HG03432 (cell line): ENCODE measurements at regions not wholly inside any gene's neighbourhood (a gene's known extent, or its start where the extent isn't known, plus 50 kb on each side); places are given as distances from the start of the nearest gene placed in this dataset.

Experiments used
- ATAC-seq: cut with Tn5 transposase; IDR thresholded peaks from one replicate; pipeline ENCODE4 v1.9.1; 2021; ENCODE audit warnings: mild to moderate bottlenecking, moderate library complexity; ENCODE audit not compliant: unreplicated experiment

- no peak for ATAC-seq
Measured at GRCh38 chr2:67516362-67516761, 119.2 kb downstream of the ETAA1 start.

GRCh38 chr2:67516899-67517530 lies 119.9 kb downstream of the ETAA1 start:
- no peak for ATAC-seq

DNA sequence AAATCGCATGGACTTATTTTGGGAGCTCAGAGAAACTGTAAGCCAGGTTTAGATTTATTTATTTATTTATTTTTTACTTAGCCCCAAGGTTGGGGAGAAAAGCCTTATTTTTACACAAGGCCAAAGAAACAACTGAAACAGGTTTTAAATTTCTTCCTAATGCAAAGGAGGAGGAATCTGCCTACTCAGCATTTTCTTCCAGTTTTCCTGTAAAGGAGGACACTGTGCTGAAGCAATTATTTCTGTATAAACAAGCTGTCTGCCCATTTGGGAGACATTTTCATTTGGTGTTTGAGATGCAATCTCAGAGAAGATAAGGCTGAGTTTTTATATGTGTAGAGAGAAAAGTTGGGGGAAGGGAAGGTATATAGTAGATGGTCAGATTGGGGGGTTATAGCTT lies 125.0 kb downstream of the ETAA1 start:
- no peak for ATAC-seq

DNA sequence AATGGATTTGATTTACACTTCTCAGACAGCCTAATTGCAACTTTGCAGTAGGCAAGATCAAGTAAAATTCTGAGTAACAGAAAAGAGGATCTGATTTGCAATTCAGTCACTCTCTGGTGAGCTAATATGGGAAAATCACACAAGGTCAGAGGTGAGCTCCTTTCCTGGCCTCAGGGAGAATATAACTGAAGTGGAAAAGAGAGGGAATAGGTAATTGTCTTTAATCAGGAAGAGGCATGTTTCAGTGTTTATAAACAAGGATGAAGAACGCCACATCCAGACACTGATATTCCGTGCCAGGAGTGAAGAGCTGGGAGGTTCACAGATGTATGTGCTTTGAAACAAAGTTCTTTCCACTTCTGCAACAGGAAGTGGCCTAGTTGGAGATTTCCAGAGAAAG lies 127.1 kb downstream of the ETAA1 start:
- ATAC-seq: no peak

GRCh38 chr2:67524777-67525176 lies 127.6 kb downstream of the ETAA1 start:
- ATAC-seq: no peak

DNA sequence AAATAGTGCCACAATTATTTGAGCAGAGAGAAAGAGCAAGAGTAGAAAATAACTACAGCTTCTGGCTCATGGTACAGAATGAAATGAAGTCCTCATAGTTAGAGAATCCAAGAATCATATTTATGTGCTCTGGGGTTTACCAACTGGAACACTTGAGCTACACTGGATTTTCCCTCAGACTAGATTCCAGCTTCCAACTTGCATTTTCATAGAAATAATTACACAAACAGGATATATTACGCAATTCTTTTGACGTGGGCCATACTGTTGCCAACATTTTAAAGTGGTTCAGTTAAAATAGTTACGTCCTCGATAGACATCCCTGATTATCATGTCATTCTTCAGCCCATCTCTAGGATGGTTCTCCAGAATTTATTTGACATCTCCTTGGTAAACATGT lies 129.2 kb downstream of the ETAA1 start:
- no peak for ATAC-seq

DNA sequence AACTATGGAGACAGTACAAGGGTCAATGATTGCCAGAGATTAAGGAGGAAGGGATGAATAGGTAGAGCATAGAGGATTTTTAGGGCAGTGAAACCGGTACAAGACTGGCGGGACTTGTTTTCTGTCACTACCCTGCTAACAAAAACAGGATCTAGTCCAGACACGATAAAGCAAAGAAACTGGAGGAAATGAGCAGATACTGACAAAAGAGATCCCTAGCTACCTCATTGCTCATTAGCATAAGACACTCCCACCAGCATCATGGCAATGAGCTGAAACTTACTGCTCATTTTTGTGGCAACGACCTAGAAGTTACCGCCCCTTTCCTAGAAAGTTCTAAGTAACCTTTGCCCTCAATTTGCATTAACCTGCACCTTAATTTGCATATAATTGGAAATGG lies 131.2 kb downstream of the ETAA1 start:
- ATAC-seq: no peak

GRCh38 chr2:67532387-67532786 lies 135.3 kb downstream of the ETAA1 start:
- ATAC-seq: no peak

GRCh38 chr2:67534745-67535144 lies 137.6 kb downstream of the ETAA1 start:
- ATAC-seq: no peak

GRCh38 chr2:67540962-67541361 lies 143.8 kb downstream of the ETAA1 start:
- no peak for ATAC-seq

DNA sequence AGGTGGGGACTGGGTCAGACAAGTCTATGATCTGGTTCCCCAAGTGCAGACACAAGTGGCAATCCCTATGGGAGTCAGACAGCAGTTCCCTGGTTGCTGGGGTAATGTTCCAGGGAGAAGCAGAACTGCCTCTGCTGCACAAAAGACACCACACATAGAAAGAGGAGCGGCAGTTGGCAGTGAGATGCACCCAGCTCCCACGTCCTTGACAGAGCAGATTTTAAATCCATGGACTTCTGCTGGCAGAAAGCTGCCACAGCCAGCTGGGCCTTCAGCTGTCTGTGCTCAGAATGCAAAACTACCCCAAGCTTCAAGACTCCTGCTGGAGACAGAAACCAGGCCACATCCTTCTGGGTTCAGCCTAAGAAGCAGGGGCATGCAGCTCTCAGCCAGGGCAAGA lies 147.2 kb downstream of the ETAA1 start:
- ATAC-seq: no peak

GRCh38 chr2:67548317-67549201 lies 151.4 kb downstream of the ETAA1 start:
- no peak for ATAC-seq

DNA sequence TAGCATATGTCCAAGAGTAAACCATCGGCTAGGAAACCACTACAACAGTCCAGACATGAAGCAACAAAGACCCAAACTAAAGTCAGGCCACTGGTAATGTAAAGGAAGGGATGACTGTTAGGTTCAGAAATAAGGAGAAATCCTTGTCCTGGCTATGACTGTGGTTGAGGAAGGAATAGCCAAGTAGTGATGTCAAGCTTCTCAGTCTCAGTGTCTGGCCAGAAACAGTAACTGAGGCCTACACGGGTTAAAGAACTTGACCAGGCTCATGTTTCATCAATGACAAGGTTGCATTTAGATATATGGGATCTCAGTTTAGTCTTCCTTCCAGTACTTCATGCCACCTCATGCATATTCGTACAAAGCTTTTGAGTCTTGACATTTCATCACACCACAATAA lies 162.0 kb downstream of the ETAA1 start:
- ATAC-seq: no peak

- ATAC-seq: no peak
Measured at GRCh38 chr2:67560771-67561456, 163.8 kb downstream of the ETAA1 start.

DNA sequence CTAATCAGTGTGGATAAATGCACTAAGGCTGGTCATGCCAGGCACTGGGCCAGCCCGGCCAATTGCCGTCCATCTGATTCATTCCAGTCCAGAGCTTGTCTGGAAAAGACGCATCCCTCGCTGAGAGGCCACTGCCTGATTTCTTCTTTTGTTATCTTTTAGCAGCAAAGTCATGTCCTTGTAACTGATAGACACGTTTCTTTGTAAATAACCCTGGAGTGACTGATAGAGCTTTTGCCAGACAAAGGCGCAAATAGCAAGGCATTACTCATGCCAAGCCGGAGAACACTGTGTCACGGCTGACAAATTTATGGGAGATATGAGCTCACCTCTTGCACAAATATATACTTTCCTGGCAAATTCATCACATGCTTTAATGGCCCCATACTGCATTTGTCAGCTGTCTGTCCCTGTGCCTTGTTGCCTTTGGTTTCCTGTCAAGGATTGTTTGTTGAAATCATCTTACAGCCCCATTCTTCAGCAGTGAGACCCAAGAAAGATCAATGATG lies 164.4 kb downstream of the ETAA1 start:
- ATAC-seq: no peak

- no peak for ATAC-seq
Measured at GRCh38 chr2:67564076-67564475, 166.9 kb downstream of the ETAA1 start.

DNA sequence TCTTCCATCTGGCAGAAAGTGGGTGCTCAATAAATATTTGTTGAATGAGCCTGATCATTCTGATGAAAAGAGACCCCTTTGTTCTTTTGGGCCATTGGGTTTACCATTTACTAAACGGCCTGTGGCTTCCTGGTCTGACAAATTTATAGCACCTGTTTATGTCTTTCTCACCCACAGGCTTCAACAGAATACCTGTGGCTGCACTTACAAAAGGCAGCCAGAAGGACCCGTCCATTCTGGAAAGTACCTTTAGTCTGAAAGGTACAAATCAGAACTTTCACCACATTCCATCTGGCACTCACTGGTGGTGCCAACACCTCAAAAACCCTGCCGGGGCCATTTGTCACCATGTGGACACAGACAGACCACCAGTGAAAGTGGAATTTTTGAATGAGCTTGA lies 167.5 kb downstream of the ETAA1 start:
- ATAC-seq: no peak

DNA sequence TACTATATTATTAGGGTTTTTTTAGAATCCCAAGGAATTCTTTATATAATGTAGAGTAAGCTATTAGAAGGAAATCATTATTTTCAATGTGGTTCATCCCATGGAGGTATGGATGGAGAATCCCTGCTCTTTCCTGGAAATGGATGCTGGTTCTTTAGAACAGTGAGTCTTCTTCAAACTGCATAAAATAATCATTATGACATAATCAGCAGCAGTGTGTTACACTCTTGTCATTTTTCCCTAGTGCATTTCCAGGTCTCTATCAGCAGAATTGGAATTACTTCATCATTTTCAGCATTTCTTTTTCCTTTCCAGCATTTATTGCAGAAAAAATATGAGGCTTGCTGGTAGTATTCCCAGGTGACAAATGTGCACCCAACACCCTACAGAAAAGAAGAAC lies 168.1 kb downstream of the ETAA1 start:
- no peak for ATAC-seq

GRCh38 chr2:67565761-67566160 lies 168.6 kb downstream of the ETAA1 start:
- no peak for ATAC-seq

DNA sequence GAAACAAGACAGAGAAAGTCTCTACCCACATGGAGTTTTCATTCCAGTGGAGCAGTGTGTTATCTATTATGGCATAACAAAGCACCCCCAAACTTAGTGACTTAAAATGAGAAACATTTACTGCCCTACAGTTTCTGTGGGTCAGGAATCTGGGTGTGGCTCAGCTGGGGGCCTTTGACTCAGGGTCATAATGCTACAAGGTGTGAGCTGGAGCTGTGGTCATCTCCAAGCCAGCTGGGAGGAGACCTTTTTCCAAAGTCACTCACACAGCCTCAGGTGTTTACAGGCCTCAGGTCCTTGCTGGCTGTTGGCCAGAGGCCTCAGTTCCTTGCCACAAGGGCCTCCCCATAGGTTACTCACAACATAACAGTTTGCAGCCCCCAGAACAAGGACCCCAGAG lies 169.2 kb downstream of the ETAA1 start:
- ATAC-seq: no peak

GRCh38 chr2:67566958-67567635 lies 170.0 kb downstream of the ETAA1 start:
- no peak for ATAC-seq
